Lung microvascular endothelial cell (primary cell): ENCODE measurements at regions not wholly inside any gene's neighbourhood (a gene's known extent, or its start where the extent isn't known, plus 50 kb on each side); places are given as distances from the start of the nearest gene placed in this dataset.

ENCODE experiments used
- DNase-seq, 2 donors: peaks; one replicate each; pipeline versions ENCODE4 v3.0.0 to v3.0.0-alpha.2; 2010; ENCODE audit warnings: low read depth in 2 of 2

DNA sequence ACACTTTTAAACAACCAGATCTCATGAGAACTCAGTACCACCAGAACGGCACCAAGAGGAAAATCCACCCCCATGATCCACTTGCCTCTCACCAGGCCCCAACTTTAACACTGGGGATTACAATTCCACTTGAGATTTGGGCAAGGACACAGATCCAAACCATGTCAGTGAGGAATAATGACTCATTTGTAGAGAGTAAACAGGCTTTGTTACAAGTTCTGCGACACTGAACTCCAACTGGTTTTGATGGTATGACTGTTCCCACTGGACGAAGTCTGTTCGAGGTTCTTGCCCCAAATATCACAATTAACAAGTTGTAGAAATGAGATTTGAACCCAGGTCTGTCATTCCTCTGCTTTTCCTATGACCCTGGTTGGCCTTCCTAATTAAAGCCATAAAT, 718.1 kb upstream of the ID2 start:
- DNase-seq: no peak

DNA sequence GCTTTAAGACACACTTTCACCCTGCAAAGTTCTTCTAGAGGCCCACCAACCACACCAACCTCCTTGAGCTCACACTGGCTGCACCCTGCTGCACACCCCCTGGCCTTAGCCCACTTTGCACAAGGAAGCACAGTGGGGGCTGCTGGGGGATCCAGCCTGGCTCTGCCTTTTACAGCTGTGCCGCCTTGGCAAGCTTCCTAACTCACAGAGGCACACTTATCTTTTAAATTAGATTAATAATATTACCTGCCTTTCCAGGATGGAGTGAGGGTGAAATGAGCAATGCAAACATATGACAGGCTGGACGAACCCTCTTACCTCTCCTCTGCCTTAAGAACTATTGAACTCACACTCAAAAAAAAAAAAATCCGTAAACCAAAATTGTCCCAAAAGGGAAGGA, 715.8 kb upstream of the ID2 start:
- DNase-seq: no peak

DNA sequence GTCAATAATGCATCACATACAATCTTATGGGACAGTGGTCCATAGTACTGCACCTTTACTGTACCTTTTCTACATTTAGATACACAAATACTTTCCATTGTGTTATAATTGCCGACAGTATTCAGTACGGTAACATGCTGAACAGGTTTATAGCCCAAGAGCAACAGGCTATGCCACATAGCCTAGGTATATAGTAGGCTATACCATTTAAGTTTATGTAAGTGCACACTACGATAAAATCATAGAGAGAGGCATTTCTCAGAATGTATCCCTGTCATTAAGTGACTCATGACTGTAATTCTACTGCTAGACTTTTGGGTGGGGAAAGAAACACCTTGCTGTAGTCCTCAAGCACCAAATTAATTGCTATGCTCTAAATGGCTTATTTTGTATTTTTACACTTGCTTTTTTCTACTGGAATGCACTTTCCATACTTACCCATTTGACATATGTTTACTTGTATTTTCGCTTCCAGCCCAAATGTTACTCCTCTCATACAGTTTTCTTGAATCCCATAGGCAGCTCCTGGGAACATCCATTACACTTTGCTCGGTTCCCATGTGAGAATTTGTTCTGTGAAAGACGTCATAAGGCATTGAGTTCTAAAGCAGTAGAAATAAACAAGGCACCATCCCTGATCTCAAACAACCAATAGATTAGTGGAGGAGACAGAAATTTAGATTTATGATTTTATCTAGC, 714.0 kb upstream of the ID2 start:
- DNase-seq: no peak

DNA sequence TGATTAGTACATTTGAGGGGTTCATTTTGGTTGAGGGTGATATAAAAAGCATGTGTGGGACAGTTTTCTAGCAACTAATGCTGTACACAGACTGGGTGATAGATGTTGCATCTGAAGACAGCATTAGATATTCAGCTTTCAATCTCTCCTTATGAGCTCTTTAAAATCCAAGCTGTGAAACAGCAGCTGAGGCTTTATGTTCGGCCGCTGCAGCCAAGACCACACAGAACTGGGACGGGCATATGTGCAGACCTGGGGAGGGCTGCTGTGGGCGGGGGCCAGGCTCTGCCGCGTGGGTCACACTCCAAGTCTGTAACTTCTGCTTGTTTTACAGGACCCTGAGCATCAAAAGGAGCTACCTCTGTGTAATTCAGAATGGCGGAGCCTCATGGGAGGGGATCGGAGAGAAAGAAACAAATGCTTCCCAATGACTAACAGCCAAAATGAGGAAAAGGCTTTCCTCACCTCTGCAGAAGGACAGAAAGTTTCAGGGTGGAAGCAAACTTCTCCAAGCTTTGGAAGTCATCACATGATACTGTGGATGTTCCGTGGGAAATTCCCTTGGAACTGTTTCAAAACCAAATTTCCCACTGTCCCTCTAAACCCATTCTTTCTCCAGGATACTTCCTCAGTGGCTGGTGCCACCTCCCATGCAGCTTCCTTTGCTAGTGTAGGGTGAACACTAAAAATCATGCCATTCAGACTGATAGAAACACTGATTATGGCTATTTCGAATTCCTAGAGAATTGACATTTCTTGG, 711.9 kb upstream of the ID2 start:
- no peak for DNase-seq

DNA sequence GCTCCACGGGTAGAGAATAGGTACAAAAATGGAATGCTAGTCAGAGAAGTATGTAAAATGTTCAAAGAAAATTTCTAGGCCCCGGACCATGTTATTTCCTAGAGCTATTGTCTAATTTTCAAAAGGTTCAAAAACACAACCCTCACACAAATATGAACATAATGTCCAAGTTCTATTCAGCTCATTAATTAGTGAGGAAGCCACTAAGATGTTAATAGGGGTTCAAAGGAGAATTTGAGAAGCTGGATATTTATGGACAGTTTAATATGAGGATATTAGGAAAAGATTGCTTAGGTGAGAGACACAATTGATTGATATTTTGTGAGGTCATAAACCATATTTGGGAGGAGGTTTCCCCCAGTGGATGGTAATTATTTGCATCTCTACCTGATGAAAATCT, 710.6 kb upstream of the ID2 start:
- DNase-seq: no peak

DNA sequence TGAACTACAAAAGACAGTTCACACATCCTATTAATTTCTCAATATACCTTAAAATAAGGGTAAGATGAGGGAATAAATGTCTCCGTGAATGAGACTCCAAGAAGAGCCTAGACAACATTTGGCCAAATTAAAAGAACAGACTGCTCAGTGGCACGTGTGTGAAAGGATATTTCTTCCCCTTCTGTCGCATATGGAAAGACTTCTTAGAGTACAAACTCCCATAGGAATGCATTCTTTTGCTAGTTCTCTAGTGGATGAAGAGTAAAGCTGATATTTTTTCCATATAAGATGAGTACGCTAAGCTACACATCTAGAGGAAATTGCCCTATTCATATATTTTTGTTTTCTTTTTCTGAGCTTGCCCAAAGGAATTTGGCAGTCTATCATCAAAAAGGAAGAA, 710.0 kb upstream of the ID2 start:
- DNase-seq: no peak

DNA sequence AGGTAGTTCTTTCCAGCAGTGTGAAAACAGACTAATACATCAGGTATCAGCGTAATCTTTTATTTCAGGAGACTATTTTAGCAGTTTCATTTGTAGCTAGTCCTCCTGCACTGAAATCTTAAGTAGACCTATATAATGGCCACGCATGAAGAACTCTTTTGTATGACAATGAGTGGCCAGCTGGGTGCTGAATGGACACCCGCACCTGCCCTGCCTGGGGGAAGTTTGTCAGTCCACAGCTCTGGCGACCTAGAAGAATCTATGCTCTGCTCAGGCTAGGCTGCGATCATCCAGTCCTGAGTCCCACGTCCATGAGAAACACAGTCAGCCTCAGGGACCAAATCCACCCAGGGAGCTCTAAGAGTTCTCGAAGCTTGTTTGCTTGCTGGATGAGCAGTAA, 709.2 kb upstream of the ID2 start:
- no peak for DNase-seq

DNA sequence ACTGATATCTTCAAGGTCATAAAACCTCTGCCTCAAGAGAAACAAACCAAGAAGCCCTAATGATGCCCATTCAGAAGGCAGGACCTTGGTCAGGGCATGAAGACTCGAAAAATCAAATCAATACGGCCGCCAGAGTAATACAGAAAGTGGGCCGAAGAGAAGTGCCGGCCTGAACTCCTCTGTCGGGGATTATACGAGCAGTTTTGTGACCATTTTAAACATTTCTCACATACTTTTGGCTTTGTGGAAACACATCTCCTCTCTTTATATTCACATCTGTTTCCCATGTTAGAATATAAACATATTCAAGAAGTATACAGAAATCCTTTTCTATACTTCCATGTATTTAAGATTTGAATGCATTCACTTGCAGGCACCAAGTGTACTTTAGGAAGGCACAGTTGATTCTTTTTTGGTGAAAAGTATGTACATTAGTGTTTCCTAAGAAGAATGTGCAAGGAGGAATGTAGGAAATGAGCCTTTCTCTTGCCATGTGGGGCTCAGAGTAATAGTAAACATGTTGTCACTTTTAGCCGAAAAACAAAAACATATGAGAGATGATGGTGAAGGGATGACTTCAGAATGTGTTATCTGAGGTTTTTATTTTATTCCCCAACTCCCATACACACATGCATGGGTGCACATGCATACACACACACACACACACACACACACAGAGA, 707.9 kb upstream of the ID2 start:
- DNase-seq: no peak

DNA sequence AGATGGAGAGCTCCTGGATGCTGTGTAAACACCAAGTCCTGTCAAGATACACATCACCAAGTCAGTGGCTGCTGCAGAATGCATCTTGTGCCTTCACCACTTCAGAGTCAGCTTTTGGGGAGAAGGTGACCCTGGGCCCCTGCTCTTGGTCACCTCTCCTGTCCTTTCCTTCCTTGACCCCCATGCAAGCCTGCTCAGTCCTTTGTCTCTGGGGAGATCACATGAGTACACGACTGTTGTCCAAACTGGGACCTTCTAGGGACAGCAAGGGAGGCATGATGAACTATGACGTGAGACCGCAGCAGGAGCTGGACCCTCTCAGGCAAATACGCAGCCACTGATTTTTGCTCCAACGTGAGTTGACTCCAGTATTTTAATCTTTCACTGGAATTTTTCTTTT, 706.9 kb upstream of the ID2 start:
- DNase-seq: no peak

DNA sequence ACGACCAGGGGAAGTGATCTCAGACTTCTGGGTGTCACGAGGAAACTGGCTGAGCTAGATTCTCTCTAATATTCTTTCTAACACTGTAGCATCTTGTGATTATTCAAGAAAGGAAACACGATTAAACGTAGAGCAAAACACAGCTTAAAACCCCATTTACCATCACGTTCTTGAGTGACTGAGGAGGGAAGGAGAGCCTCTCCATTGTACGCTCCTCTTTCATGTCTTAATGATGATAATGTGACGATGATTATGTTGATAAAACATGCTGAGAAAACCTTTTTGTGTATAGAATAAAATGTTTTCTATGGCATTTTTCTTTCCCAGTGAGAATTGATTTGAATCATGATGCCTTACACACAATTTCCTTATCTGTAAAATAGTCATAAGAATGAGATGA, 705.6 kb upstream of the ID2 start:
- no peak for DNase-seq

DNA sequence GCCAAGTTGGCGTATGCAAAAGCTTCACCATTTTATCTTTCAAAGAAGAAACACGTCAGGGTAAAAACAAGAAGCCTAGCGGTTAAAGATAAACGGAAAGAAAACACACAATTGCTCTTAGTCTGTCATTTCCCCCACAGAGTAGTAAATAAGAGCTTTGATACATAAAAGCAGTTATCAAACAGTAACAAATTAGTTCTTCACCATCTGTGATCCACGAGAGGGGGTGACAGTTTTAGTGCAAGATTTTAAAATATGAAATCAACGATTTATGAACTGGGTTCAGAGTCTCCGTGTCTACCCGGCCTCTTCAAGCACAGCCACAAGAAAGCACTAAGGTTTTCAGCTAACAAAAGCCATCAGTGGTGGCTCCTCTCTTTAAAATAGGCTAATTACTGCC, 703.9 kb upstream of the ID2 start:
- DNase-seq: no peak

DNA sequence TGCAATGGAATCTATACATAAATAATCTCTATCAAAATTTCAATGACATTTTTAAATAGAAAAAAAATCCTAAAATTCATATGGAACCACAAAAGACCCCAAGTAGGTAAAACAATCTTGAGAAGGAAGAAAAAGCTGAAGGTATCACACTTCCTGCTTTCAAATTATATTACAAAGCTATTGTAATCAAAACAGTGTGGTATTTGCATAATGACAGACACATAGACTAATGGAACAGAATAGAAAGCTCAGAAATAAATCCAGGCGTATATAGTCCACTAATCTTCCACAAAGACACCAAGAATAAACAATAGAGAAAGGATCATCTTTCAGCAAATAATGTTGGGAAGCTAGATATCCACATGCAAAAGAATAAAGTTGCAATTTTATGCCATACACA, 699.8 kb upstream of the ID2 start:
- no peak for DNase-seq

DNA sequence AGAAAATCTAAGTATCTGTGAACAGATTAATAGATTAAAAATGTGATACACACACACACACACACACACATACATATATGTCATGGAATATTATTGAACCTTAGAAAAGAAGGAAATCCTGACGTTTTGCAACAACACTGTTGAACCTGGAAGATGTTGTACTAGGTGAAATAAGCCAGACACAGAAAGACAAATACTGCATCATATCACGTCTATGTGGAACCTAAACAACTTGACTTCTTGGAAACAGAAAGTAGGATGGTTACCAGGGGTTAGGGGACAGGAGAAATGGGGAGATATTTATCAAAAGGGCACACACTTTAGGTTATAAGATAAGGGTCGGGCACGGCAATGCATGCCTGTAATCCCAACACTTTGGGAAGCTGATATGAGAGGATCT, 698.4 kb upstream of the ID2 start:
- no peak for DNase-seq

DNA sequence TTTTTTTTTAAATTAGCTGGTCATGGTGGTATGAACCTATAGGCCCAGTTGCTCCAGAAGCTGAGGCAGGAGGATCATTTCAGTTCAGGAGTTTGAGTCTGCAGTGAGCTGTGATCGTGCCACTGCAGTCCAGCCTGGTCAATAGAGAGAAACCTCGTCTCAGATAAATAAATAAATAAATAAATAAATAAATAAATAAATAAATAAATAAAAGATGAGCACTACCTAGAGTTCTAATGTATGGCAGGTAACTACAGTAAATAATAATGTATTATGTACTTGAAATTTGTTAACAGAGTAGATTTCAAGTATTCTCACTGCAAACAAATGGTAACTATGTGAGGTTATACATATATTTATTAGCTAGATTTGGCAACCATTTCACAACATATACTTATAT, 697.9 kb upstream of the ID2 start:
- no peak for DNase-seq

DNA sequence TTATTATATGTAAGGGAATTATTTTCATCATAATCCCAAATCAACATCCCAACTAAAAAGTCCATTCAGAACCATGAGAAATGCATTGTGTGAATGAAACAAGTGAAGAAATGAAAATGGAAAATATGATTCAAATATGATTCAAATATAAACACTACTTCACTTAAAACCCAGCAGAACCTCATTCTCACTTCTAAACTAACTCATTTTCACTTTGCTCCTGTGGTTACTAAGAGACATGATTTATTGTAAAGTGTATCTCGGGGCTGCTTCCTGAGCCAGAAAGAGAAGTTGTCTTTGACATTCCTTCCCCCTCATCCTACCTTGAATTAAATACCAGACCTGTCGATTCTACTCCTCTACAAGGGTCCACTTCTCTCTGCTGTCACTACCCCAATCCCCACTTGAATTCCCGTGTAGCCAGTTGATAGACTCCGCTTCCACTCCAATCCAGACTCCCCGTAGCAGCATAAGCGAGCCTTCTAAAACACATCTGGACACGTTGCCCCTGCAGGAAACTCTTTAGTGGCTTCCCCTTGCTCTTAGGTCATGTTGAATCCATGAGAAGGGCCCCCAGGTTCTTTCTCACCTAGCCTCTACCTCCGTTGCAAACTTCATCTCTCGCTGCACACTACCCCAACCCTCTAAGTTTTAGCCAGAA, 697.0 kb upstream of the ID2 start:
- no peak for DNase-seq

DNA sequence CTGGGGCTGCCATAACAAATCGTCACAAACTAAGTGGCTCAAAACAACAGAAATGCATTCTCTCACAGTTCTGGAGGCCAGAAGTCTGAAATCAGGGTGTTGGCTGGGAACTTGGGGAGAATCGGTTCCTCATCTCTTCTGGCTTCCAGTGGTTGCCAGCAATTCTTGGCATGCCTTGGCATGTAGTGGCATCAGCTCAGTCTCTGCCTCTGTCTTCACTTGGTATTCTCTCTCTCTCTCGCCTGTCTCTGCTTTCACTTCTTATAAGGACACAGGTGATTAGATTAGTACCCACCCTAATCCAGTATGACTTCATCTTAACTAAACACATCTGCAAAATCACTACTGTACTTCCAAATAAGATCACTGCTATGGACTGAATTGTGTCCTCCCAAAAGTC, 695.4 kb upstream of the ID2 start:
- no peak for DNase-seq

DNA sequence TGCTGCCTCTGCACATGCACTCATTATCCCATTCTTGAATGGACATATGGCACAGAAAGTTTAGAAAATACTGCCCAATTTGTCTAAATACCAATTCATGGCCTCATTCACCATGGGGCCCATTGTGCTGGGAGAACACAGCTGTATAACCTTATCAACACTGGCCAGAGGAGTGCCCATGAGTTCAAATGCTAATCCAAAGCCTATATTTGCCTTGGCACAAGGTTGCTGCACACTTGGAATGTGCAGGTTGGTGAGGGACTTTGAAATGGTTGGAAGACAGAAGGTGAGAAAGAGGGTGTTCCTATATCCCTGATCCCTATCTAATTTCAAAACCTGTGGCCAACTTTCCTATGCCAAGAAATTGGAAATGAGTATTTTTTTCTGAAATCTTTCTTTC, 693.9 kb upstream of the ID2 start:
- no peak for DNase-seq

DNA sequence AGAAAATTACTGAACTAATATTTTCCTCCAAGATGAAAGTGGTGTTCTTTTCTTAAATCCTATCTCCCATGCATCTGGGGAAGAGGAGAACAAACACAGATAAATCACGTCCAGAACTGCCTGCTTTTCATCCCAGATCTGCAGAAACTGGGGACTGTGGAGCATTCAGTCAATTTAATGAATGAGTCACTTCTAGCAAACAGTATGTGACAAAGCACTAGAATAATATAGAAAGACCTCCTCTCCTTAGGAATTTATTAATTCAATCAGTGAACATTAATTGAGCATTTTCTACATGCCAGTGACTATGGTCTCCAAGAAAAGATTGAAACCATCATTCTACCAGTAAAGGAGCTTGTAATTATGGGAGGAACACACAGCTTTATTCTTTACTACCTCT, 693.4 kb upstream of the ID2 start:
- DNase-seq: no peak

DNA sequence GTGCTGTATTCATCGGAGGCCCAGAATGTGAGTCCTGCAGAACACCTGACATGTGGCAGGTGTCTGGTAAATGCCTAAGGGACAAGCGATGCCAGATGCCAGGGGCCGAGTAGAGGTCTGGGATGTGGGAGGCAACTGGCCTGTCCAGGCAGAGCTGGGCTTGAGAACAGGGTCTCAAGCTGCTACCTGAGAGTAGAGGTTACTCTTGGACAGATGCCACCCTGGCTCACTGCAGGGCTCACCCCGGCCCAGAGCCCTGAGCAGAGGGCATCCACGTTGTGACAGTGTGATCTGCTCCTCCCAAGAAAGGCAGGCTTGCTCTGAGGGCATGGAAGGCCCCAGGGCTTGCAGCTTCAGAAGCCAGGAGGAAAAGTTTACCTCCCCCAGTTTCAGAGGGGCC, 692.0 kb upstream of the ID2 start:
- DNase-seq: no peak

DNA sequence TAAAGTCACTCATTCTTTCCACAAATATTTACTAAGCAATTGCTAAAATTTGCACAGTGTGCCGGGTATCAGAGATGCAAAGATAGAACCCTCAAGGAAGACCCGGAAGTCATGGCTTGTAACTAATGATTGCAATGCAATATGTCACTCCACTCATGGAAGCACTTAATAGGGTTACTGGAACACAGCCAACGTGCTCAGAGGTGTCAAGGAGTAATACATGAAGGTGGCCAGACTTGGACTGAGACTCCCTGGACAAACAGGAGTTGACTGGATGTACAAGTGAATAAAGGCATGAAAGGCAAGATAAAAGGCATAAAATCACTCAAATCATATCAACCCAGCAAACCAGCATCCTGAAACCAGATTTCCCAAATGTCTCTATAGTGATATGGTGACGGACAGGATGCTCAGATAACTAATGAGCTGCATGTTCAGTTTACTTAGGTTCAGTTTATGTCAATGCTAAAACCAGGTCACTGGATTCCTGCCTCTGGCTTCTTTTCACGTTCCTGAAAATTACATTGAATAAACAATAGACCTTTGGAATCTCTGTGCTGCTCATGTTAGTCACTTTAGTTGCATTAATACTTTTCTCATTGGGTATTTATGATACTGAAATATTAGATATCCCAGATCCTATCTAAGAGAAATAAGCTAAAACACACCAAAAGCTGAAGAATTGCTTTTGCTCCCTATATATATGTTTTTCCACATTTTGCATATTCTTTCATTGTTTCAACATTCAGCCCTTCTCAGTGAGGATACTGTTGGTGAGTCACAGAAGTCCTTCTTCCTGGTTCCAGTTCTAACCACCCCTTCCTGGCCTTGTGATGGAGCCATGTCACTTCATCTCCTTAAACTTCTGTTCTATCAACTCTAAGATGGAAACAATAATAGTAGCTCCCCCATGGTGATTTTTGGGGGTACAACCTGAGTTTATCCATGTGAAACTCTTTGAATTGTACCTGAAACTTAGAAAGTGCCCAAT, 688.9 kb upstream of the ID2 start:
- no peak for DNase-seq

DNA sequence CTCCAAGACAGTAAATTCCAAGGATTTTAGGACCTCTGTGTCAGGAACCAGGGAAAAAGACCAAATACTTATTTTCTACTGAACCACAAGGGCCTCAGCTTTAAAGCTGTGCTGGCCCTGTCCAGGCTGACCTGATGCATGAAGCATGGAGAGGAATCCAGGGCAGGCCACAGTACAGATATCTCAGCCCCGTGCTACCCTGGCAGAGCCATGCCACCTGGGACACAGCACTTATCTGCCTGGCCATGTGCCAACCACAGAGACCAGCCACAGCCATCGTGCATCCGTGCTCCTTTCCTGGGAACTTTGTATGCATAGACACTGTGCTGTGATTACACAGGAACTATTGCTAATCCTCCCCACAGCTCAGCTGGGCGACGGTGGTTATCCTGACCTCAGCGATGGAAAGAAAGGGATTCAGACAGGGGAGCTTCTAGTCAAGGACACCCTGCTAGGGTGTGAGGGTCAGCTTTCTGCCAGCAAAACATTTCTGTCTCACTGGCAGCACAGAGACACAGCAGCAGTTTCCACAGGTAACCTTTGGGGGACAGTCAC, 687.4 kb upstream of the ID2 start:
- DNase-seq: no peak
